ENCODE measurements at regions not wholly inside any gene's neighbourhood (a gene's known extent, or its start where the extent isn't known, plus 50 kb on each side); places are given as distances from the start of the nearest gene placed in this dataset.

- TF ChIP-seq CTCF (IDR thresholded peaks at IDR 0.05) (no peak), POLR2AphosphoS5 (IDR thresholded peaks at IDR 0.05) (no peak), EP300 (IDR thresholded peaks at IDR 0.05; ENCODE audit: low read depth) (no peak)
These were observed 229.1 kb downstream of the MTRR start for GRCh38 chr5:8098081-8098480.

Measured in transverse colon (tissue), 4 donors.